GM12872 (cell line): ENCODE measurements at regions not wholly inside any gene's neighbourhood (a gene's known extent, or its start where the extent isn't known, plus 50 kb on each side); places are given as distances from the start of the nearest gene placed in this dataset.

ENCODE experiments used
- TF ChIP-seq, protein P1 (sequence below): IDR thresholded peaks from 3 replicates; pipeline ENCODE4 v1.5.1; 2011; ENCODE audit warnings: low read depth, mild to moderate bottlenecking, low read length, moderate library complexity; ENCODE audit not compliant: insufficient read depth

DNA sequence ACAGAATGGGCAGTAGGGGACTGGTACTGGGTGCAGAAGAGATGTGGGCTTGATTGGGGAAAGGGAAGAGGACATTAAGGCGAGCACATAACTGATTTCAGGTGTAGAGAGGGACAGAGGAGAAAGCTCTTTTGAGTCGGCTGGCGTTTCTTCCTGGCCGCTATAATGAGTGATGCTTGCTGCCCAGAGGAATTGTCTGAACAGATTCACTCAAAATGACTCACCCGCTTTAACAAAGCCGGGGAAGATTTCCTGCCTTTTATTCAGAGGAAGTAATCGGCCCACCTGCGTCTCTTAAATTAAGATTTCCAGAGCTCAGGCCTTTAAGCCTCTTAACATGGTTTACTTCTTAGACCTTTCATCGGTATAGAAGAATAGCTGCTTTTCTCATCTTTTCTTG is 102.1 kb upstream of the AP1S2 start:
- TF ChIP-seq, protein P1, sequence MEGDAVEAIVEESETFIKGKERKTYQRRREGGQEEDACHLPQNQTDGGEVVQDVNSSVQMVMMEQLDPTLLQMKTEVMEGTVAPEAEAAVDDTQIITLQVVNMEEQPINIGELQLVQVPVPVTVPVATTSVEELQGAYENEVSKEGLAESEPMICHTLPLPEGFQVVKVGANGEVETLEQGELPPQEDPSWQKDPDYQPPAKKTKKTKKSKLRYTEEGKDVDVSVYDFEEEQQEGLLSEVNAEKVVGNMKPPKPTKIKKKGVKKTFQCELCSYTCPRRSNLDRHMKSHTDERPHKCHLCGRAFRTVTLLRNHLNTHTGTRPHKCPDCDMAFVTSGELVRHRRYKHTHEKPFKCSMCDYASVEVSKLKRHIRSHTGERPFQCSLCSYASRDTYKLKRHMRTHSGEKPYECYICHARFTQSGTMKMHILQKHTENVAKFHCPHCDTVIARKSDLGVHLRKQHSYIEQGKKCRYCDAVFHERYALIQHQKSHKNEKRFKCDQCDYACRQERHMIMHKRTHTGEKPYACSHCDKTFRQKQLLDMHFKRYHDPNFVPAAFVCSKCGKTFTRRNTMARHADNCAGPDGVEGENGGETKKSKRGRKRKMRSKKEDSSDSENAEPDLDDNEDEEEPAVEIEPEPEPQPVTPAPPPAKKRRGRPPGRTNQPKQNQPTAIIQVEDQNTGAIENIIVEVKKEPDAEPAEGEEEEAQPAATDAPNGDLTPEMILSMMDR, result no peak

DNA sequence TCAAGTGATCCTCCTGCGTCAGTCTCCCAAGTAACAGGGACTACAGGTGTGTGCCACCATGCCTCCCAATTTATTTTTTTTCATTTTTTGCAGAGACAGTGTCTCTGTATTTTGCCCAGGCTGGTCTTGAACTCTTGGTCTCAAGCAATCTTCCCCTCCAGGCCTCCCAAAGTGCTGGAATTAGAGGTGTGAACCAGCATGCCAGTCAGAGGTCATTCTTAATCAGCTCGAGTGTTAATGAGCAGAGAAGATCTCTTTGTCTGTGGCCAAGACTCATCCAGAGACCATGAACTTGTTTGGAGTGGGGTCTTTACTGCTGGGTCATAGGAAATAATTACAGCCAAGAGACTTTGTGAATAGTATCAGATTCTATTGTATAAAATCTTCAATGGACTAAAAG is 99.2 kb upstream of the AP1S2 start:
- TF ChIP-seq, protein P1, result no peak

DNA sequence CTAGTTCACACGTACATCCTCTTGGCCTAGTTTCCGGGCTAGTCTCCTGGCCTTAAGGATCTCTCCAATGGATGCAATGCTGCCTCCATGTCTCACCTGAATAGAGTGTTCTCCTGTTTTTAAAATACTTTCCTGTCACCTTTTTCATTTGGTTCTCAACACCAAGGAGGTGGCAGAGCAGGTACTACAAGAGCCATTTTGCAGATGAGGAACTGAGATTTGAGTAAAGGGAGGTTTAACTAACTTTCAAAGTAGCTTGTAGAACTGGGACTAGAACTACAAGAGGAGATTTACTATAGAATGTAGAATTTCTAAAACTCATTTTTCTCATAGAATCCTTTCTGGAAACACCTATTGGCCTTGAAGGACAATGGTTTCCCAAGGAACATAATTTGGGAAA is 97.6 kb upstream of the AP1S2 start:
- TF ChIP-seq, protein P1, result no peak

DNA sequence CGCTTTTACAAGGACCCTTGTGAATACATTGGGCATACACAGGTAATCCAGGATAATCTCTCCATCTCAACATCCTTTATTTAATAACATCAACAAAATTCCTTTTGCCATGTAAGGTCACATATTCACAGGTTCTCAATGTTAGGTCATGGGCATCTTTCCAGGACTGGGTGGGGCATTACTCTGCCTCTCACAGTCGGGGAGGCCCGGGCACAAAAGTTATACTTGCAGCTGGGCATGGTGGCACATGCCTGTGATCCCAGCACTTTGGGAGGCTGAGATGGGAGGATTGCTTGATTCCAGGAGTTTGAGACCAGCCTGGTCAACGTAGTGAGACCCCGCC is 93.7 kb upstream of the AP1S2 start:
- TF ChIP-seq, protein P1, result no peak

DNA sequence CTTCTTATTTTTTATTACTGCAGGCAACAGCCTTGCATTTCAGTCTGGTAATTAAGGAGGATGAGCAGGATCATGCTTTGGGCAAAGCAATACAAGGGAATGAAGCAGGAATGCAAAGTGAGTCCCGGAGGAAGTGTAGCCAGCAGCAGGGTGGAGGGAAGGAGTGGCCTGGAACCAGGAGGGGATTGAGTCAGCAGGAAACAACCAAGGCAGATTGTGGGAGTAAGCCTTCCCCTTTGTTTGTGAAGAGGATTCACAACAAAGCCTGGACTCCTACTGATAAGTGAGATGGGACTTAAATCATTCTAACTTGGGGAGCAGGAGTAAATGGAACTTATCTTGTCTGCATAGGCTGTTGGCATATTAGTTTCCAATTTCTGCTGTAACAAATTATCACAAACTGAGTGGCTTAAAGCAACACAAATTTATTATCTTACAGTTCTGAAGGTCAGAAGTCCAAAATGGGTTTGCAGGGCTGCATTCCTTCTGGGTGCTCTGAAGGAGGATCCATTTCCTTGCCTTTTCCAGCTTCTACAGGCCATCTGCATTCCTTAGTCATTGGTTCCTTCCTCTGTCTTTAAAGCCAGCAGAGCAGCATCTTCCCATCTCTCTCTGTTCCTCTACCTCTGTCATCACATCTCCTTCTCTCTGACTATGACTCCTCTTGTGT is 93.2 kb upstream of the AP1S2 start:
- TF ChIP-seq, protein P1, result no peak

DNA sequence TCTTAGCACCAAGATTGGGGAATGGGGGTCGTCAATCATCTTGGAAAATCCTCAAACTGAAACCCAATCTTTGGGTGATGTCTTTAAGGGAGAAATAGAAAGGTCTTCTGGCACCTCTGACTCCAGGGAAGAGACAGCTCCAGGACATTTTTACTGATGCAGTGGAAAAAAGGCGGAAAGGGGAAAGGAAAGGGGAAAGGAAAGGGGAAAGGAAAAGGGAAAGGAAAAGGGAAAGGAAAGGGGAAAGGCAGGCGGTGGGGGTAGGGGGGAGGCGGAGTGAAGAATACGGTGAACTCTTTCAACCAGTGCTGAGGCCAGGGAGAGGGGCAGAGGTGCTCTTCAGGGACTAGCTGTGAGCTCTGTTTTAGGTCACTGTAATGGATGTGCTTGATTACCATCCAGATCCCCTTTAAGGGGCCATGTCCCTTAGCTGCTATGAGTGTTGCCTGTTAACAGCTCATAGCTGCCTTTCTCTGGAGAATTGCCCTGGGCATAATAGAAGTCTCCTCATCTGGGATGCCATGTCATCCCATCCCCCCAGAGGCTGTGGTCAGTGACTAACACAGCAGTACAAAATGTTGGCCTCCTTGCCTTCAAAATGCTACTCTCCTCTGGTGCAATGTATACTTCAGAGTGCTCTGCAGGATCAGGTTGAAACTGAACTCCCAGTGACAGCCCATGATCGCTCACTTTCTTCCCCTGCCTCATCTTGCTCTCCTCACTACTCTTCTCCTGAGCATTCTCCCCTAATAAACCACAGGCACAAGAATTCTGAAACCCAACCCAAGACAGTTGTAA is 92.4 kb upstream of the AP1S2 start:
- TF ChIP-seq, protein P1, result no peak

DNA sequence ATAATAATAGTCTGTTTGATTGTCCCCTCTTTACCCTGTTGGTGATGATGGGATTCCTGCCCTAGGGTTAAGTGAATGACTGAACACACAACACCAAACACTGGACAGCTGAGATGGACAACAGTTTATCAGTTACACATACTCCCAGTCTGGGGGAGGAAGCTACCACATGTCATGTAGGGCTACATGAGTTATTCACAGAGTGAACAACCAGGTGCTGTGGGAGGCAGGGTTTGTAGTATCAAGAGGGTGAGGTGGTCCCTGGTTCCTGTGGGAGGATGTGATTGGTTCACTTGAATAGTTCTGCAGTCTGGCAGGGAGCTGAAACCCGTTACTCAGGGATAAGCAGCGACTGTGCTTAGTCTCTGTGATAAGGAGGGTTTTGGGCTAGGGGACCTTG is 88.8 kb upstream of the AP1S2 start:
- TF ChIP-seq, protein P1, result no peak
